ENCODE measurements at regions not wholly inside any gene's neighbourhood (a gene's known extent, or its start where the extent isn't known, plus 50 kb on each side); places are given as distances from the start of the nearest gene placed in this dataset.

DNA sequence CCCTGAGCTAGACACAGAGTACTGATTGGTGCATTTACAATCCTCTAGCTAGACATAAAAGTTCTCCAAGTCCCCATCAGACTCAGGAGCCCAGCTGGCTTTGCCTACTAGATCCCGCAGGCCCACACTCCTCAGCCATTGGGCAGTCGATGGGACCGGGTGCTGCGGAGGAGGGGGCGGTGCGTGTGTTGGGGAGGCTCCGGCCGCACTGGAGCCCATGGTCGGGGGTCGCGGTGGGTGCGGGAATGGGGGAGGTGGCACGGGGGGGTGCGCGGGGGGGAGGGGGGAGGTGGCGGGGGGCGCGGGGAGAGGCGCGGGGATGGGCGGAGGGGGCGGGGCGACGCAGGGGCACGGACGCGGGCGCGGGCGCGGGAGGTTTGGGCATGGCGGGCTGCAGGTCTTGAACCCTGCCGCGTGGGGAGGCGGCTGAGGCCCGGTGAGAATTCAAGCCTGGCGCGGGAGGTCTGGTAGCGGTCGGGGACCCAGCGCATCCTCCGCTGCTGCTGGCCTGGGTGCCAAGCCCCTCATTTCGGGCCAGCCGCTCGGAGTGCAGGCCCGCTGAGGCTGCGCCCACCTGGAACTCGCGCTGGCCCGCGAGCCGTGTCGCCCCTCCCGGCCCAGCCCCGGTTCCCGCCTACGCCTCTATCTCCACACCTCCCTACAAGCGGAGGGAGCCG lies 674.1 kb downstream of the SLITRK5 start:
- TF ChIP-seq CREB1 (CRISPR knock-in tag; IDR thresholded peaks at IDR 0.05), result no peak
- TF ChIP-seq, protein P1, sequence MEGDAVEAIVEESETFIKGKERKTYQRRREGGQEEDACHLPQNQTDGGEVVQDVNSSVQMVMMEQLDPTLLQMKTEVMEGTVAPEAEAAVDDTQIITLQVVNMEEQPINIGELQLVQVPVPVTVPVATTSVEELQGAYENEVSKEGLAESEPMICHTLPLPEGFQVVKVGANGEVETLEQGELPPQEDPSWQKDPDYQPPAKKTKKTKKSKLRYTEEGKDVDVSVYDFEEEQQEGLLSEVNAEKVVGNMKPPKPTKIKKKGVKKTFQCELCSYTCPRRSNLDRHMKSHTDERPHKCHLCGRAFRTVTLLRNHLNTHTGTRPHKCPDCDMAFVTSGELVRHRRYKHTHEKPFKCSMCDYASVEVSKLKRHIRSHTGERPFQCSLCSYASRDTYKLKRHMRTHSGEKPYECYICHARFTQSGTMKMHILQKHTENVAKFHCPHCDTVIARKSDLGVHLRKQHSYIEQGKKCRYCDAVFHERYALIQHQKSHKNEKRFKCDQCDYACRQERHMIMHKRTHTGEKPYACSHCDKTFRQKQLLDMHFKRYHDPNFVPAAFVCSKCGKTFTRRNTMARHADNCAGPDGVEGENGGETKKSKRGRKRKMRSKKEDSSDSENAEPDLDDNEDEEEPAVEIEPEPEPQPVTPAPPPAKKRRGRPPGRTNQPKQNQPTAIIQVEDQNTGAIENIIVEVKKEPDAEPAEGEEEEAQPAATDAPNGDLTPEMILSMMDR (IDR thresholded peaks at IDR 0.05), result no peak
- no peak for TF ChIP-seq FOXP1 (CRISPR knock-in tag; IDR thresholded peaks at IDR 0.05; ENCODE audit: borderline replicate concordance)
- TF ChIP-seq FOXK1 (CRISPR knock-in tag; IDR thresholded peaks at IDR 0.05), result no peak
- no peak for TF ChIP-seq TEAD1 (CRISPR knock-in tag; IDR thresholded peaks at IDR 0.05)
- TF ChIP-seq NR2C2 (CRISPR knock-in tag; IDR thresholded peaks at IDR 0.05), result no peak
- TF ChIP-seq E2F4 (CRISPR knock-in tag; IDR thresholded peaks at IDR 0.05; ENCODE audit: borderline replicate concordance, low read depth), result no peak
- no peak for TF ChIP-seq AFF4 (CRISPR knock-in tag; IDR thresholded peaks at IDR 0.05; ENCODE audit: borderline replicate concordance)
- TF ChIP-seq KAT7 (CRISPR knock-in tag; IDR thresholded peaks at IDR 0.05; ENCODE audit: borderline replicate concordance), result no peak
